H9 (cell line): ENCODE measurements at regions not wholly inside any gene's neighbourhood (a gene's known extent, or its start where the extent isn't known, plus 50 kb on each side); places are given as distances from the start of the nearest gene placed in this dataset.
"Not testable (repeated sequence)": the region's sequence is repeated elsewhere in the genome, so short reads cannot be mapped to it uniquely, and the experiment has no call there.

Source experiments
- DNase-seq: peaks from one replicate; pipeline ENCODE4 v3.0.0-alpha.2; 2017
- H2AFZ ChIP-seq: one replicate; pipeline ENCODE4 v1.6.1; 2013; ENCODE audit warnings: mild to moderate bottlenecking, low read length, control low read depth, moderate library complexity
- H2AK5ac ChIP-seq: 2 replicates; pipeline ENCODE4 v1.6.1; 2013; ENCODE audit warnings: low read length, control low read depth, mixed read lengths; ENCODE audit not compliant: insufficient read length
- H2BK120ac ChIP-seq: one replicate; pipeline ENCODE4 v1.6.1; 2013; ENCODE audit warnings: low read depth, mild to moderate bottlenecking, low read length, control low read depth, inconsistent platforms; ENCODE audit not compliant: poor library complexity, severe bottlenecking
- H2BK12ac ChIP-seq: 2 replicates; pipeline ENCODE4 v1.6.1; 2013; ENCODE audit warnings: low read length, control low read depth, mixed read lengths, low read depth; ENCODE audit not compliant: insufficient read length
- H2BK15ac ChIP-seq: 2 replicates; pipeline ENCODE4 v1.6.1; 2013; ENCODE audit warnings: low read depth, low read length, control low read depth
- H2BK20ac ChIP-seq: one replicate; pipeline ENCODE4 v1.6.1; 2013; ENCODE audit warnings: low read depth, mild to moderate bottlenecking, low read length, control low read depth, inconsistent platforms; ENCODE audit not compliant: poor library complexity, severe bottlenecking
- H2BK5ac ChIP-seq: 2 replicates; pipeline ENCODE4 v1.6.1; 2013; ENCODE audit warnings: low read length, control low read depth, mixed read lengths; ENCODE audit not compliant: insufficient read length
- H3K14ac ChIP-seq: 2 replicates; pipeline ENCODE4 v1.6.1; 2013; ENCODE audit warnings: low read length, control low read depth; ENCODE audit not compliant: insufficient read depth
- H3K18ac ChIP-seq: 2 replicates; pipeline ENCODE4 v1.6.1; 2013; ENCODE audit warnings: low read depth, mild to moderate bottlenecking, mixed read lengths, low read length, control low read depth; ENCODE audit not compliant: insufficient read length
- H3K23ac ChIP-seq: 2 replicates; pipeline ENCODE4 v1.6.1; 2013; ENCODE audit warnings: low read length, control low read depth, mixed read lengths, low read depth; ENCODE audit not compliant: insufficient read length
- H3K23me2 ChIP-seq: 2 replicates; pipeline ENCODE4 v1.6.1; 2013; ENCODE audit warnings: low read depth, mild to moderate bottlenecking, mixed read lengths, low read length, control low read depth; ENCODE audit not compliant: insufficient read length, poor library complexity, severe bottlenecking
- H3K27ac ChIP-seq: 2 replicates; pipeline ENCODE4 v1.5.1; 2013; ENCODE audit warnings: low read length, control low read depth, mixed read lengths, low read depth; ENCODE audit not compliant: insufficient read length
- H3K27me3 ChIP-seq: 2 replicates; pipeline ENCODE4 v1.6.1; 2013; ENCODE audit warnings: low read length, control low read depth, inconsistent platforms; ENCODE audit not compliant: insufficient read depth
- H3K4ac ChIP-seq: 2 replicates; pipeline ENCODE4 v1.6.1; 2013; ENCODE audit warnings: low read depth, mild to moderate bottlenecking, control low read depth, inconsistent platforms, low read length, moderate library complexity
- H3K4me1 ChIP-seq: 2 replicates; pipeline ENCODE4 v1.6.1; 2013; ENCODE audit warnings: low read length, control low read depth, inconsistent platforms; ENCODE audit not compliant: insufficient read depth
- H3K4me2 ChIP-seq: 2 replicates; pipeline ENCODE4 v1.6.1; 2013; ENCODE audit warnings: low read length, control low read depth, mixed read lengths; ENCODE audit not compliant: insufficient read length, insufficient read depth
- H3K56ac ChIP-seq: 2 replicates; pipeline ENCODE4 v1.6.1; 2013; ENCODE audit warnings: low read depth, mild to moderate bottlenecking, mixed read lengths, low read length, control low read depth; ENCODE audit not compliant: insufficient read length
- H3K79me1 ChIP-seq: 2 replicates; pipeline ENCODE4 v1.6.1; 2013; ENCODE audit warnings: low read depth, mild to moderate bottlenecking, moderate library complexity, low read length, control low read depth, inconsistent platforms; ENCODE audit not compliant: insufficient read depth, poor library complexity, severe bottlenecking
- H3K79me2 ChIP-seq: 2 replicates; pipeline ENCODE4 v1.6.1; 2013; ENCODE audit warnings: low read length, control low read depth, inconsistent platforms; ENCODE audit not compliant: insufficient read depth
- H3K9ac ChIP-seq: 2 replicates; pipeline ENCODE4 v1.6.1; 2013; ENCODE audit warnings: low read length, control low read depth, mixed read lengths; ENCODE audit not compliant: insufficient read length; ENCODE audit errors: extremely low read depth
- H3K9me3 ChIP-seq: one replicate; pipeline ENCODE4 v1.6.1; 2013; ENCODE audit warnings: low read depth, low read length, inconsistent platforms; ENCODE audit not compliant: control insufficient read depth
- H3T11ph ChIP-seq: one replicate; pipeline ENCODE4 v1.6.1; 2013; ENCODE audit warnings: mild to moderate bottlenecking, low read length, control low read depth, inconsistent platforms
- H4K20me1 ChIP-seq: one replicate; pipeline ENCODE4 v1.6.1; 2013; ENCODE audit not compliant: control insufficient read depth, insufficient read length, insufficient read depth
- H4K5ac ChIP-seq: 2 replicates; pipeline ENCODE4 v1.6.1; 2013; ENCODE audit warnings: low read depth, mild to moderate bottlenecking, mixed read lengths, low read length, control low read depth; ENCODE audit not compliant: insufficient read length
- H4K8ac ChIP-seq: replicated peaks from 2 replicates; pipeline ENCODE4 v1.6.1; 2013; ENCODE audit warnings: low read length, control low read depth, mixed read lengths, low read depth; ENCODE audit not compliant: insufficient read length
- H4K91ac ChIP-seq: 2 replicates; pipeline ENCODE4 v1.6.1; 2013; ENCODE audit warnings: low read depth, mild to moderate bottlenecking, moderate library complexity, mixed read lengths, low read length, control low read depth; ENCODE audit not compliant: insufficient read length
- H3K27ac Mint-ChIP-seq, 3 experiments: 2 replicates in 2 of 3; 3 replicates in 1 of 3; pipeline ENCODE4 v1.8.0; 2020 to 2021; ENCODE audit warnings: mixed read lengths in 3 of 3, mild to moderate bottlenecking in 1 of 3, moderate library complexity in 1 of 3
- H3K27me3 Mint-ChIP-seq: 2 replicates; pipeline ENCODE4 v1.8.0; 2021; ENCODE audit warnings: low read depth, mild to moderate bottlenecking, moderate library complexity, mixed read lengths
- H3K36me3 Mint-ChIP-seq, 3 experiments: 2 replicates in 2 of 3; 3 replicates in 1 of 3; pipeline ENCODE4 v1.8.0; 2020 to 2021; ENCODE audit warnings: low read depth in 3 of 3, mixed read lengths in 3 of 3; ENCODE audit not compliant: insufficient read depth in 1 of 3
- H3K4me1 Mint-ChIP-seq, 2 experiments: 2 replicates each; pipeline ENCODE4 v1.8.0; 2020; ENCODE audit warnings: mixed read lengths in 2 of 2
- H3K4me3 Mint-ChIP-seq, 2 experiments: 2 replicates in 1 of 2; 3 replicates in 1 of 2; pipeline ENCODE4 v1.8.0; 2020 to 2021; ENCODE audit warnings: mild to moderate bottlenecking in 2 of 2, mixed read lengths in 2 of 2, moderate library complexity in 1 of 2
- H3K9me3 Mint-ChIP-seq, 2 experiments: 2 replicates in 1 of 2; 3 replicates in 1 of 2; pipeline ENCODE4 v1.8.0; 2020; ENCODE audit warnings: mild to moderate bottlenecking in 2 of 2, mixed read lengths in 2 of 2, moderate library complexity in 1 of 2
- WGBS: extraction: QIAGEN DNeasy Blood & Tissue Kit; methylation state at CpG from one replicate; pipeline ENCODE4 v1.1.7; 2013; ENCODE audit warnings: missing lambda C conversion rate, low lambda C conversion rate, mixed read lengths; ENCODE audit not compliant: insufficient read length; ENCODE audit errors: extremely low coverage; 5-methylcytosine and 5-hydroxymethylcytosine counted together
- TF ChIP-seq, protein P1 (sequence below): fragments of 200-600 bp; sonication (generic); conservative IDR thresholded peaks from 3 replicates; pipeline ENCODE4 v1.8.0; 2021; ENCODE audit warnings: antibody characterized with exemption, mild to moderate bottlenecking

DNA sequence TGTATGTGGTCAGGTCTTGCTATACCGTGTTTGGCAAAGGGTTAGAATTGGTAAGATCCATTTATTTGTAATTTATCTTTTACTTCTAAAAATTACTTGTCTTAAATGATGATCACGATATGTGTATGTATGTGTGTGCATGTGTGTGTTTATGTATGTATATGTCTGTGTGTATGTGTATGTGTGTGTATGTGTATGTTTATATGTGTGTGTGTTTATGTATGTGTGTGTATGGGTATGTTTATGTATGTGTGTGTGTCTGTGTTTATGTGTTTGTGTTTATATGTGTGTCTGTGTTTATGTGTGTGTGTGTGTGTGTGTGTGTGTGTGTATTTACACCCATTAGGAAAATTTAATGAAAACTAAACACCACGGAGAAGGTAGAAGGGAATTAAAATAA is 176.9 kb upstream of the FZD8 start:
- Mint-ChIP-seq H3K36me3 (no peaks in the 10 kb centered on the region), H3K9me3 (no peaks in the 10 kb centered on the region; a peak in 1 of 5 replicates), H3K4me3 (no peak overlapping the region), H3K27ac (no peak overlapping the region), H3K27me3 (no peaks in the 10 kb centered on the region; the same call in 1 of the 2 replicates), H3K4me1 (peaks cover 12 to 15% of the 10 kb centered on the region in 2 experiments)
- Histone ChIP-seq H4K5ac (no peak overlapping the region), H3K18ac (no peak overlapping the region), H2AFZ (no peak overlapping the region), H2BK20ac (no peak overlapping the region), H3K79me2 (no peaks in the 10 kb centered on the region), H3K79me1 (no peaks in the 10 kb centered on the region), H4K91ac (no peak overlapping the region), H3K23me2 (no peaks in the 10 kb centered on the region), H2BK5ac (no peak overlapping the region), H3K23ac (no peak overlapping the region), H3K14ac (no peak overlapping the region), H3K4me2 (no peak overlapping the region), H4K20me1 (no peaks in the 10 kb centered on the region), H3K56ac (no peak overlapping the region), H2BK15ac (no peak overlapping the region), H3T11ph (no peak overlapping the region), H3K27ac (no peak overlapping the region), H2BK12ac (no peak overlapping the region), H3K4me1 (no peaks in the 10 kb centered on the region), H4K8ac (no peak overlapping the region), H3K9ac (no peak overlapping the region), H3K4ac (no peak overlapping the region), H2AK5ac (no peak overlapping the region), H3K27me3 (no peaks in the 10 kb centered on the region), H3K9me3 (no peaks in the 10 kb centered on the region), H2BK120ac (no peak overlapping the region)
- no peak for DNase-seq
- TF ChIP-seq, protein P1, sequence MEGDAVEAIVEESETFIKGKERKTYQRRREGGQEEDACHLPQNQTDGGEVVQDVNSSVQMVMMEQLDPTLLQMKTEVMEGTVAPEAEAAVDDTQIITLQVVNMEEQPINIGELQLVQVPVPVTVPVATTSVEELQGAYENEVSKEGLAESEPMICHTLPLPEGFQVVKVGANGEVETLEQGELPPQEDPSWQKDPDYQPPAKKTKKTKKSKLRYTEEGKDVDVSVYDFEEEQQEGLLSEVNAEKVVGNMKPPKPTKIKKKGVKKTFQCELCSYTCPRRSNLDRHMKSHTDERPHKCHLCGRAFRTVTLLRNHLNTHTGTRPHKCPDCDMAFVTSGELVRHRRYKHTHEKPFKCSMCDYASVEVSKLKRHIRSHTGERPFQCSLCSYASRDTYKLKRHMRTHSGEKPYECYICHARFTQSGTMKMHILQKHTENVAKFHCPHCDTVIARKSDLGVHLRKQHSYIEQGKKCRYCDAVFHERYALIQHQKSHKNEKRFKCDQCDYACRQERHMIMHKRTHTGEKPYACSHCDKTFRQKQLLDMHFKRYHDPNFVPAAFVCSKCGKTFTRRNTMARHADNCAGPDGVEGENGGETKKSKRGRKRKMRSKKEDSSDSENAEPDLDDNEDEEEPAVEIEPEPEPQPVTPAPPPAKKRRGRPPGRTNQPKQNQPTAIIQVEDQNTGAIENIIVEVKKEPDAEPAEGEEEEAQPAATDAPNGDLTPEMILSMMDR = no peak
- WGBS = 100% methylated on average over 1 of the region's 3 CpGs

DNA sequence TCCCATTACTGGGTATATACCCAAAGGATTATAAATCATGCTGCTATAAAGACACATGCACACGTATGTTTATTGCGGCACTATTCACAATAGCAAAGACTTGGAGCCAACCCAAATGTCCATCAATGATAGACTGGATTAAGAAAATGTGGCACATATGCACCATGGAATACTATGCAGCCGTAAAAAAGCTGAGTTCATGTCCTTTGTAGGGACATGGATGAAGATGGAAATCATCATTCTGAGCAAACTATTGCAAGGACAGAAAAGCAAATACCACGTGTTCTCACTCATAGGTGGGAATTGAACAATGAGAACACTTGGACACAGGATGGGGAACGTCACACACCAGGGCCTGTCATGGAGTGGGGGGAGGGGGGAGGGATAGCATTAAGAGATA is 175.0 kb upstream of the FZD8 start:
- H3K4ac ChIP-seq, H3K27ac Mint-ChIP-seq, H3K18ac ChIP-seq, H2BK12ac ChIP-seq, H3K9me3 Mint-ChIP-seq, H3K27me3 ChIP-seq, H2BK5ac ChIP-seq, H3K14ac ChIP-seq, H3K79me1 ChIP-seq, DNase-seq, H2BK20ac ChIP-seq, H2AFZ ChIP-seq, H3K4me1 ChIP-seq, H4K8ac ChIP-seq, H4K5ac ChIP-seq, H3K56ac ChIP-seq, H3K27me3 Mint-ChIP-seq, H3K4me2 ChIP-seq, H2BK120ac ChIP-seq, H3K27ac ChIP-seq, H3K9me3 ChIP-seq, H3K9ac ChIP-seq, H3K79me2 ChIP-seq, H3K36me3 Mint-ChIP-seq, H3K4me3 Mint-ChIP-seq, H2AK5ac ChIP-seq, H2BK15ac ChIP-seq, H4K91ac ChIP-seq, H4K20me1 ChIP-seq, H3K23me2 ChIP-seq, H3K23ac ChIP-seq, H3T11ph ChIP-seq: not testable (repeated sequence)
- H3K4me1 Mint-ChIP-seq = peaks cover 5 to 12% of the 10 kb centered on the region in 2 experiments; a peak in 3 of 4 replicates
- no CpG with 5 or more reads among the region's 5 CpGs for WGBS
